Stimulated activated CD8-positive, alpha-beta memory T cell treated with anti-CD3 and anti-CD28 coated beads, Interleukin-7, amount 100 ng/mL, for 1 hour (primary cell): ENCODE measurements at regions not wholly inside any gene's neighbourhood (a gene's known extent, or its start where the extent isn't known, plus 50 kb on each side); places are given as distances from the start of the nearest gene placed in this dataset.
"Not testable (repeated sequence)": the region's sequence is repeated elsewhere in the genome, so short reads cannot be mapped to it uniquely, and the experiment has no call there.

ENCODE experiments used
- DNase-seq, 2 donors: peaks; one replicate each; pipeline ENCODE4 v3.0.0-alpha.2; 2020; ENCODE audit warnings: low read depth in 2 of 2

- no peak for DNase-seq
Observed at GRCh38 chr6:140041056-140041455, 666.6 kb upstream of the CITED2 start.

GRCh38 chr6:140040396-140040795 lies 665.9 kb upstream of the CITED2 start:
- DNase-seq, result no peak

GRCh38 chr6:140039364-140039763 lies 664.9 kb upstream of the CITED2 start:
- no peak for DNase-seq

- DNase-seq, result no peak
Observed at GRCh38 chr6:140036196-140036595, 661.7 kb upstream of the CITED2 start.

GRCh38 chr6:140032189-140032588 lies 657.7 kb upstream of the CITED2 start:
- no peak for DNase-seq

GRCh38 chr6:140029551-140029950 lies 655.1 kb upstream of the CITED2 start:
- no peak for DNase-seq

GRCh38 chr6:140027219-140027618 lies 652.8 kb upstream of the CITED2 start:
- DNase-seq, result no peak

- no peak for DNase-seq
Observed at GRCh38 chr6:140026546-140026945, 652.1 kb upstream of the CITED2 start.

GRCh38 chr6:140025171-140025570 lies 650.7 kb upstream of the CITED2 start:
- no peak for DNase-seq

GRCh38 chr6:140020207-140020791 lies 645.9 kb upstream of the CITED2 start:
- no peak for DNase-seq

- no peak for DNase-seq
Observed at GRCh38 chr6:140018588-140018987, 644.1 kb upstream of the CITED2 start.

- no peak for DNase-seq
Observed at GRCh38 chr6:140017470-140017869, 643.0 kb upstream of the CITED2 start.

- DNase-seq, result no peak
Observed at GRCh38 chr6:140012150-140012549, 637.7 kb upstream of the CITED2 start.

- DNase-seq, result no peak
Observed at GRCh38 chr6:140011537-140011936, 637.1 kb upstream of the CITED2 start.

- DNase-seq, result no peak
Observed at GRCh38 chr6:140009286-140009685, 634.8 kb upstream of the CITED2 start.

- DNase-seq, result no peak
Observed at GRCh38 chr6:140007525-140007924, 633.1 kb upstream of the CITED2 start.

- DNase-seq, result no peak
Observed at GRCh38 chr6:140003217-140003616, 628.8 kb upstream of the CITED2 start.

GRCh38 chr6:140002396-140003022 lies 628.1 kb upstream of the CITED2 start:
- no peak for DNase-seq

- no peak for DNase-seq
Observed at GRCh38 chr6:140001821-140002341, 627.4 kb upstream of the CITED2 start.

- DNase-seq, result no peak
Observed at GRCh38 chr6:140001005-140001404, 626.6 kb upstream of the CITED2 start.

- not testable (repeated sequence) for DNase-seq
Observed at GRCh38 chr6:139999661-140000060, 625.2 kb upstream of the CITED2 start.

- DNase-seq, result not testable (repeated sequence)
Observed at GRCh38 chr6:139998478-139998877, 624.0 kb upstream of the CITED2 start.

GRCh38 chr6:139996253-139996834 lies 621.9 kb upstream of the CITED2 start:
- DNase-seq, result no peak
